ENCODE measurements at regions not wholly inside any gene's neighbourhood (a gene's known extent, or its start where the extent isn't known, plus 50 kb on each side); places are given as distances from the start of the nearest gene placed in this dataset.

DNA sequence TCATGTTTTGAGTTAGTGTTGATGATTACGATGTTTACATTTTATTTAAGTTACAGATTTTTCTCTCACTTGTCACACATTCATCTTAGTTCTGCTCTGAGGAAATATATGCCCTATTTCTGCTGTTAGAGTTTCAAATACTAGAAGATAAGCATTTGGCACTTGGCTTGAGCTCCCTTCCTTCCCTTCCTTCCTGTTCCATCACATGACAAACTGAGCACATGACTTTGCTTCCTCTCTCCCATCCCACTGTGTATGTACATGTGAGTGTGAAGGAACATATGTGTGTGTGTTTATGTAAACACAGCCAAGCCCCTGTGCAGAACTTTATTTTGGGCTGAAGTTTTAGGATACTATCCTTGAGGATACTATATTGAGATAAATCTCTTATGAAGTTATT is 795.9 kb upstream of the IGFBP3 start:
- no peaks in the 10 kb centered on the region for H3K9me3 ChIP-seq (ENCODE audit: control insufficient read depth, insufficient read depth, low read length)
- WGBS (ENCODE audit: insufficient coverage): 60% methylated on average over 1 of the region's 1 CpG
- no peak overlapping the region for H3K27ac Mint-ChIP-seq
- no peak overlapping the region for H3K27ac ChIP-seq (ENCODE audit: low read length)
- no peaks in the 10 kb centered on the region for H3K4me1 ChIP-seq (ENCODE audit: control insufficient read depth, insufficient read depth, low read length)
- H3K27me3 Mint-ChIP-seq (ENCODE audit: low read depth in 2 of 2): no peaks in the 10 kb centered on the region
- no peak overlapping the region for H3K4me3 Mint-ChIP-seq
- H3K36me3 ChIP-seq (ENCODE audit: control insufficient read depth, insufficient read depth, low read length): no peaks in the 10 kb centered on the region
- no peaks in the 10 kb centered on the region for H3K36me3 Mint-ChIP-seq
- H3K9me3 Mint-ChIP-seq: peaks cover 4 to 13% of the 10 kb centered on the region in 2 donors
- TF ChIP-seq, protein P1, sequence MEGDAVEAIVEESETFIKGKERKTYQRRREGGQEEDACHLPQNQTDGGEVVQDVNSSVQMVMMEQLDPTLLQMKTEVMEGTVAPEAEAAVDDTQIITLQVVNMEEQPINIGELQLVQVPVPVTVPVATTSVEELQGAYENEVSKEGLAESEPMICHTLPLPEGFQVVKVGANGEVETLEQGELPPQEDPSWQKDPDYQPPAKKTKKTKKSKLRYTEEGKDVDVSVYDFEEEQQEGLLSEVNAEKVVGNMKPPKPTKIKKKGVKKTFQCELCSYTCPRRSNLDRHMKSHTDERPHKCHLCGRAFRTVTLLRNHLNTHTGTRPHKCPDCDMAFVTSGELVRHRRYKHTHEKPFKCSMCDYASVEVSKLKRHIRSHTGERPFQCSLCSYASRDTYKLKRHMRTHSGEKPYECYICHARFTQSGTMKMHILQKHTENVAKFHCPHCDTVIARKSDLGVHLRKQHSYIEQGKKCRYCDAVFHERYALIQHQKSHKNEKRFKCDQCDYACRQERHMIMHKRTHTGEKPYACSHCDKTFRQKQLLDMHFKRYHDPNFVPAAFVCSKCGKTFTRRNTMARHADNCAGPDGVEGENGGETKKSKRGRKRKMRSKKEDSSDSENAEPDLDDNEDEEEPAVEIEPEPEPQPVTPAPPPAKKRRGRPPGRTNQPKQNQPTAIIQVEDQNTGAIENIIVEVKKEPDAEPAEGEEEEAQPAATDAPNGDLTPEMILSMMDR (IDR thresholded peaks at IDR 0.05): no peak
- no peak overlapping the region for H3K4me3 ChIP-seq (ENCODE audit: low read length)
- ATAC-seq (no peak), DNase-seq (no peak)
- no peaks in the 10 kb centered on the region for H3K27me3 ChIP-seq (ENCODE audit: control insufficient read depth, insufficient read depth, low read length)
- intact Hi-C loops (cut with micrococcal nuclease): no loop called here
- no peaks in the 10 kb centered on the region for H3K4me1 Mint-ChIP-seq

DNA sequence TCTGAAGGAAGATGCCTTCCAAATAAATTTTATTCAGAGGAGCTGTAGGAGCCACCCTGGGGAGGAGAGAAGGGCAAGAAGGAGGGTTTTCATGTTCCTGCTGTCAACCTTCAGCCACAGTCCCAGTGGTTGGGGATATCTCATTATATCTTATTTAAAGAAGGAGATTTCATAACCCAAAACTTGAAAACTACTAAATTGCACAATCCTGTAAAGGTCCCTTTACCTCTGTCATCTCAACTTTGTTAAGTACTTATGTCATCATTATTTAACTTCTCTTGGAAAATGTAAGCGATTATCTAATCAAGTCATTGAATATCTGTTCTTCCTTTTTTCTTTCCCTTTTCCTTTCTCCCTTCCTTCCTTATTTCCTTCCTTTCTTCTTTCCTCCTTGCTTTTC is 794.5 kb upstream of the IGFBP3 start:
- DNase-seq (no peak), ATAC-seq (no peak)
- Histone ChIP-seq H3K27me3 (ENCODE audit: control insufficient read depth, insufficient read depth, low read length) (no peaks in the 10 kb centered on the region), H3K27ac (ENCODE audit: low read length) (no peak overlapping the region), H3K4me1 (ENCODE audit: control insufficient read depth, insufficient read depth, low read length) (no peaks in the 10 kb centered on the region), H3K4me3 (ENCODE audit: low read length) (no peak overlapping the region), H3K9me3 (ENCODE audit: control insufficient read depth, insufficient read depth, low read length) (no peaks in the 10 kb centered on the region), H3K36me3 (ENCODE audit: control insufficient read depth, insufficient read depth, low read length) (no peaks in the 10 kb centered on the region)
- H3K27me3 Mint-ChIP-seq (ENCODE audit: low read depth in 2 of 2): no peaks in the 10 kb centered on the region
- H3K4me1 Mint-ChIP-seq: no peaks in the 10 kb centered on the region
- no peaks in the 10 kb centered on the region for H3K36me3 Mint-ChIP-seq
- 100% methylated on average over 1 of the region's 1 CpG for WGBS (ENCODE audit: insufficient coverage)
- no peak overlapping the region for H3K27ac Mint-ChIP-seq
- TF ChIP-seq, protein P1 (IDR thresholded peaks at IDR 0.05): no peak
- H3K9me3 Mint-ChIP-seq: peaks cover 4 to 13% of the 10 kb centered on the region in 2 donors
- intact Hi-C loops (cut with micrococcal nuclease): no loop called here
- H3K4me3 Mint-ChIP-seq: no peak overlapping the region

DNA sequence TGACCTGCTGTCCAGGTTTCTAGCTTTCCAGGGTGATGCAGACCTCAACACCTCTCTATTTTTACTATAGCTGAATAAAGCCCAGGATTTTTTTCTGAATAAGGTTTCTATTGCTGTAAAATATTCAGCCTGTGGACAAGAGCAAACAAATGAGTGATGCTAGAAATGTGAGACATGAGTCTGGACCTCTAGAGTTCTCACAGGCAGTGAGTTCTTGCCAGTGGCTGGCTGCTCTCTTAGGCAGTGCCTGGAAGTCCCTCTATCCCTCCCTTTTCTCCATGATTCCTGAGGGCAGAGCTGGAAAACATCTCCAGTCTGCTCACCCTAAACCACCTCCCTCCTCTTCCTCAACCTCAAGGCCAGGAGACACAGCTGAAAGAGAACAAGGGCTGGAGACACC is 793.8 kb upstream of the IGFBP3 start:
- TF ChIP-seq, protein P1 (IDR thresholded peaks at IDR 0.05): no peak
- Mint-ChIP-seq H3K9me3 (peaks cover 2 to 13% of the 10 kb centered on the region in 2 donors), H3K27me3 (ENCODE audit: low read depth in 2 of 2) (no peaks in the 10 kb centered on the region), H3K4me3 (no peak overlapping the region), H3K27ac (no peak overlapping the region), H3K36me3 (no peaks in the 10 kb centered on the region), H3K4me1 (no peaks in the 10 kb centered on the region)
- no peaks in the 10 kb centered on the region for H3K9me3 ChIP-seq (ENCODE audit: control insufficient read depth, insufficient read depth, low read length)
- H3K36me3 ChIP-seq (ENCODE audit: control insufficient read depth, insufficient read depth, low read length): no peaks in the 10 kb centered on the region
- no peak for ATAC-seq
- H3K4me3 ChIP-seq (ENCODE audit: low read length): no peak overlapping the region
- no peaks in the 10 kb centered on the region for H3K4me1 ChIP-seq (ENCODE audit: control insufficient read depth, insufficient read depth, low read length)
- DNase-seq: no peak
- no peak overlapping the region for H3K27ac ChIP-seq (ENCODE audit: low read length)
- intact Hi-C loops (cut with micrococcal nuclease): no loop called here
- no peaks in the 10 kb centered on the region for H3K27me3 ChIP-seq (ENCODE audit: control insufficient read depth, insufficient read depth, low read length)

DNA sequence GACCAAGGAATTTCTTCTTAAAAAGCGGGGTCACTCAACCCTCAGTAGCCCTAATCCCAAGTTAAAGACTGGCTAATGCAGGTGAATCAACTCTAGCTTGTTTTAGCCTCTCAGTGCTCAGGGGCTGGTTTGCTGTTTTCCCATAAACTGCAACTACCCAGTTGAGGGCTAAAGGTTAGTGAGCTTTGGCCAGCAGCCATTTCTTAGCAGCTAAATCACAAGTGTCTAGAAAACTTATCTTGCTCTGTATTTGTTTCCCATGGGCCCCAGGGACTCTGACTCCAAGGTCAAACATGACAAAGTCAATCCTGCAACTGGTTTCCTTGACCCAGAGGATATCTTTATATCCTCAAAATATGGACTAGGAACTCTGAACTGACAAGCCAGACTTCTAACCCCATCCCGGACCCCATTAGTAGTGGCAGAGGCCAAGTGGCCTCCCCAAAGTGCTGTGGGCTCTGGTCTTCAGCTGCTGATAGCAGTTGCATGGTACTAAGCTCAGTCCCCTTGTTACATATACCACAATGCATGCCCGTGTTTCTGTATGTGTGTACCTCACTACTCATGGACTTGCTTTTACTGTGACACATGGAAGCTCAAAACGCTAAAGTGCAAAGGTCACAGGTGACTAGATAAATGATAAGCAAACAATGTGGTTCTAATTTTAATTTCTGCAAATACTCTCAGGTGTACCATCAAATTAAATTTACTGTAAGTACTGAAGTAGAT is 793.0 kb upstream of the IGFBP3 start:
- H3K36me3 Mint-ChIP-seq: no peaks in the 10 kb centered on the region
- H3K27me3 Mint-ChIP-seq (ENCODE audit: low read depth in 2 of 2): no peaks in the 10 kb centered on the region
- TF ChIP-seq, protein P1 (IDR thresholded peaks at IDR 0.05): no peak
- Histone ChIP-seq H3K27me3 (ENCODE audit: control insufficient read depth, insufficient read depth, low read length) (no peaks in the 10 kb centered on the region), H3K36me3 (ENCODE audit: control insufficient read depth, insufficient read depth, low read length) (no peaks in the 10 kb centered on the region), H3K4me3 (ENCODE audit: low read length) (no peak overlapping the region), H3K9me3 (ENCODE audit: control insufficient read depth, insufficient read depth, low read length) (no peaks in the 10 kb centered on the region), H3K4me1 (ENCODE audit: control insufficient read depth, insufficient read depth, low read length) (no peaks in the 10 kb centered on the region), H3K27ac (ENCODE audit: low read length) (no peak overlapping the region)
- H3K9me3 Mint-ChIP-seq: peaks cover 2 to 9% of the 10 kb centered on the region in 2 donors
- no peak overlapping the region for H3K4me3 Mint-ChIP-seq
- intact Hi-C loops (cut with micrococcal nuclease): no loop called here
- no peaks in the 10 kb centered on the region for H3K4me1 Mint-ChIP-seq
- 71% methylated on average over 4 of the region's 4 CpGs for WGBS (ENCODE audit: insufficient coverage)
- no peak overlapping the region for H3K27ac Mint-ChIP-seq
- DNase-seq (no peak), ATAC-seq (no peak)

Measured in natural killer cell (primary cell).